Mesothelial cell of epicardium (in vitro differentiated cells): ENCODE measurements at regions not wholly inside any gene's neighbourhood (a gene's known extent, or its start where the extent isn't known, plus 50 kb on each side); places are given as distances from the start of the nearest gene placed in this dataset.

Experiments used
- DNase-seq, 2 experiments: peaks; one replicate each; pipeline ENCODE4 v3.0.0; 2021; ENCODE audit warnings: low spot score in 2 of 2; ENCODE audit not compliant: unreplicated experiment in 2 of 2
- H3K27ac Mint-ChIP-seq: 2 replicates; pipeline ENCODE4 v1.8.0; 2021; ENCODE audit warnings: mixed read lengths
- H3K27me3 Mint-ChIP-seq: 2 replicates; pipeline ENCODE4 v1.8.0; 2021; ENCODE audit warnings: low read depth, mixed read lengths
- H3K36me3 Mint-ChIP-seq: 2 replicates; pipeline ENCODE4 v1.8.0; 2021; ENCODE audit warnings: mixed read lengths
- H3K4me1 Mint-ChIP-seq: 2 replicates; pipeline ENCODE4 v1.8.0; 2021; ENCODE audit warnings: mixed read lengths
- H3K4me3 Mint-ChIP-seq: 2 replicates; pipeline ENCODE4 v1.8.0; 2021; ENCODE audit warnings: mild to moderate bottlenecking, moderate library complexity, mixed read lengths
- H3K9me3 Mint-ChIP-seq: 2 replicates; pipeline ENCODE4 v1.8.0; 2021; ENCODE audit warnings: mixed read lengths
- TF ChIP-seq, protein P1 (sequence below): fragments of 200-600 bp; sonication (generic); IDR thresholded peaks from one replicate; pipeline ENCODE4 v1.5.0; 2021; ENCODE audit warnings: antibody characterized with exemption; ENCODE audit not compliant: unreplicated experiment

GRCh38 chr14:106505366-106505765 is 979.0 kb downstream of the TMEM121 start:
- Mint-ChIP-seq H3K4me1 (no peaks in the 10 kb centered on the region), H3K4me3 (no peak overlapping the region), H3K27ac (no peak overlapping the region), H3K36me3 (no peaks in the 10 kb centered on the region), H3K27me3 (no peaks in the 10 kb centered on the region), H3K9me3 (peaks cover 85% of the 10 kb centered on the region)
- TF ChIP-seq, protein P1, sequence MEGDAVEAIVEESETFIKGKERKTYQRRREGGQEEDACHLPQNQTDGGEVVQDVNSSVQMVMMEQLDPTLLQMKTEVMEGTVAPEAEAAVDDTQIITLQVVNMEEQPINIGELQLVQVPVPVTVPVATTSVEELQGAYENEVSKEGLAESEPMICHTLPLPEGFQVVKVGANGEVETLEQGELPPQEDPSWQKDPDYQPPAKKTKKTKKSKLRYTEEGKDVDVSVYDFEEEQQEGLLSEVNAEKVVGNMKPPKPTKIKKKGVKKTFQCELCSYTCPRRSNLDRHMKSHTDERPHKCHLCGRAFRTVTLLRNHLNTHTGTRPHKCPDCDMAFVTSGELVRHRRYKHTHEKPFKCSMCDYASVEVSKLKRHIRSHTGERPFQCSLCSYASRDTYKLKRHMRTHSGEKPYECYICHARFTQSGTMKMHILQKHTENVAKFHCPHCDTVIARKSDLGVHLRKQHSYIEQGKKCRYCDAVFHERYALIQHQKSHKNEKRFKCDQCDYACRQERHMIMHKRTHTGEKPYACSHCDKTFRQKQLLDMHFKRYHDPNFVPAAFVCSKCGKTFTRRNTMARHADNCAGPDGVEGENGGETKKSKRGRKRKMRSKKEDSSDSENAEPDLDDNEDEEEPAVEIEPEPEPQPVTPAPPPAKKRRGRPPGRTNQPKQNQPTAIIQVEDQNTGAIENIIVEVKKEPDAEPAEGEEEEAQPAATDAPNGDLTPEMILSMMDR: no peak
- DNase-seq: no peak

DNA sequence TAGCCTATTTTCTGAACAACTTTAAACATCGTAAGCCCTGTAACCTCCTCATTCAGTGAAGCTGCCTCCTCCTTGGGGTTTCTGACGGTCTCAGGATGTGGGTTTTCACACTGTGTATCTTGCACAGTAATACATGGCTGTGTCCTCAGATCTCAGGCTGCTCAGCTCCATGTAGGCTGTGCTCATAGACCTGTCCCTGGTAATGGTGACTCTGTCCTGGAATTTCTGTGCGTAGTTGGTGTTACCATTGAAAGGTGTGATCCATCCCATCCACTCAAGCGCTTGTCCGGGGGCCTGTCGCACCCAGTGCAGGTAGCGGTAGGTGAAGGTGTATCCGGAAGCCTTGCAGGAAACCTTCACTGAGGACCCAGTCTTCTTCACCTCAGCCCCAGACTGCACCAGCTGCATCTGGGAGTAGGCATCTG is 980.5 kb downstream of the TMEM121 start:
- Mint-ChIP-seq H3K36me3 (no peaks in the 10 kb centered on the region), H3K27ac (no peak overlapping the region), H3K27me3 (no peaks in the 10 kb centered on the region), H3K4me3 (no peak overlapping the region), H3K9me3 (peaks cover 88% of the 10 kb centered on the region), H3K4me1 (no peaks in the 10 kb centered on the region)
- no peak for DNase-seq
- TF ChIP-seq, protein P1: no peak

GRCh38 chr14:106507354-106507753 is 981.0 kb downstream of the TMEM121 start:
- H3K9me3 Mint-ChIP-seq: peaks cover 88% of the 10 kb centered on the region
- TF ChIP-seq, protein P1: no peak
- H3K4me1 Mint-ChIP-seq: no peaks in the 10 kb centered on the region
- no peak overlapping the region for H3K27ac Mint-ChIP-seq
- H3K36me3 Mint-ChIP-seq: no peaks in the 10 kb centered on the region
- no peak for DNase-seq
- H3K27me3 Mint-ChIP-seq: no peaks in the 10 kb centered on the region
- no peak overlapping the region for H3K4me3 Mint-ChIP-seq

DNA sequence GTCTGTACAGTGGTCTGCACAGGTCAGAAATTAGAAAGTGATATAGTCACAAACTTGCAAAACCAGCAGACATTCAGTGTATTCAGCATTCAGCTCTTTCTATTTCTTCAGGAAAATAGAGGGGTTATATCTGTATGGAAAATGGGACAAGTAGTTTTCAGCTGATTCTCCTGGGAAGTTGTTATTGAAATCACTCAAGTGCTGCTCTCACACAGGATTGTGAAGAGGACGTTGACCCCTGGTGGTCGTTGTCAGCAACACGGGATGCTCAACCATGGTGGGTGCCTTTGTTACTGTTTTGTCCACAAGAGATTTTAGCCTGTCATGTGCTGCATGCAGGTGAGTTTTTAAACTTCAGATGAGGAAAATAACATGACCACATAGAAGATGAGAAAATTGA is 981.8 kb downstream of the TMEM121 start:
- TF ChIP-seq, protein P1: no peak
- DNase-seq: no peak
- Mint-ChIP-seq H3K4me3 (no peak overlapping the region), H3K4me1 (no peaks in the 10 kb centered on the region), H3K36me3 (no peaks in the 10 kb centered on the region), H3K27ac (no peak overlapping the region), H3K9me3 (peaks cover 86% of the 10 kb centered on the region), H3K27me3 (no peaks in the 10 kb centered on the region)

DNA sequence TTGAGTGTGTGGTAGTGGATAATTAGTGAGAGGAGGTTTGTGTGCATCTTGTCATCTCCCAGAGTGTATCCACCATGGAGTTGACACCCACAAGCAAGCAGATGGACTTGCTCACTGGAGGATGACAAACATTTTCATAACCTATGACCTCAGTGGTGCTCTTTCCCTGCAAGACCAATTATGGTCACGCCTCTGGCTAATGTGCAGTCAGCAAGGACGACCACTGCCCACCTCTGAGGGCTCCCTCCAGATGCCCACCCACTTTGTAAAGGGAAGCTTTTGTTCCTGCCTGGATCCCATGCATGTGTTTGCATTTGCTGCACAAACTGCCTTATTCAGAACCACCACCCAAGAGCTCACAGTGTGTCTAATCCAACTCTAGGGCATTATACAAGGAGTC is 982.8 kb downstream of the TMEM121 start:
- TF ChIP-seq, protein P1: no peak
- no peak for DNase-seq
- Mint-ChIP-seq H3K9me3 (peaks cover 87% of the 10 kb centered on the region), H3K36me3 (no peaks in the 10 kb centered on the region), H3K27me3 (no peaks in the 10 kb centered on the region), H3K27ac (no peak overlapping the region), H3K4me1 (no peaks in the 10 kb centered on the region), H3K4me3 (no peak overlapping the region)

GRCh38 chr14:106509807-106510206 is 983.4 kb downstream of the TMEM121 start:
- H3K27ac Mint-ChIP-seq: no peak overlapping the region
- H3K9me3 Mint-ChIP-seq: peaks cover 88% of the 10 kb centered on the region
- no peaks in the 10 kb centered on the region for H3K27me3 Mint-ChIP-seq
- H3K36me3 Mint-ChIP-seq: no peaks in the 10 kb centered on the region
- TF ChIP-seq, protein P1: no peak
- no peaks in the 10 kb centered on the region for H3K4me1 Mint-ChIP-seq
- H3K4me3 Mint-ChIP-seq: no peak overlapping the region
- no peak for DNase-seq
